CD4-positive, alpha-beta T cell treated with Interferon gamma for 1 hour (primary cell): ENCODE measurements at regions not wholly inside any gene's neighbourhood (a gene's known extent, or its start where the extent isn't known, plus 50 kb on each side); places are given as distances from the start of the nearest gene placed in this dataset.

ENCODE experiments used
- DNase-seq: peaks from one replicate; pipeline ENCODE4 v3.0.0-alpha.2; 2020

DNA sequence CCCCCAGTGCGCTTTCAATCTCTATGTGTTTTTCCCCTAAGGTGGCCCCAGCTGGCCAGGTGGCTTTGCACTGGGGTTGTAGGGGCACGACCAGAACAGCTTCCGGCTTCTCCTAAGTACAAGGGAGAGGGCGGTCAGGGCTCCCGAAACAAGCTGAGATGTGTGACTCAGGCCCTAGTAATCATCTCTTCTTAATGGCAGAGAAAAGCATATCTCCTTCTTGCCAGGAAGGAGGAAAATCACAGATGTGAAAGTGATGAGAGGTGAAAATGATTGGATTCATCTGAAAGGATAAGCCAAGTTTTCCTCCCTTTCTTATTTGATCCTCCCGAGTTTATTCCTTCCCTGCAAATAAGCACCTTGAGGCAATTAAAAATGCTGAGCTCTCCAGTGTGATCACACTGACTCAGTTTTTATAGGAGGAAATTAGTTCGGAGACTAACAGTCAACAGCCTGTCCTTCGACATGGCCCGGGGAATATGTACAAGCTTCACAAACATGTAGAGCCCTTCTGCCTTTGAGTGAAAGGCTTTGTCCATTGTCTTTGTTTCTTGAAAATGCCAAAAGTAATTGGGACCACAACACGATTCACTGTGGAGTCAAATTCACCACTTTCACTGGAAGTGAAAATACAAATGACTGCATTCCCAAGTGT is 514.8 kb downstream of the PSAT1 start:
- DNase-seq, result no peak

DNA sequence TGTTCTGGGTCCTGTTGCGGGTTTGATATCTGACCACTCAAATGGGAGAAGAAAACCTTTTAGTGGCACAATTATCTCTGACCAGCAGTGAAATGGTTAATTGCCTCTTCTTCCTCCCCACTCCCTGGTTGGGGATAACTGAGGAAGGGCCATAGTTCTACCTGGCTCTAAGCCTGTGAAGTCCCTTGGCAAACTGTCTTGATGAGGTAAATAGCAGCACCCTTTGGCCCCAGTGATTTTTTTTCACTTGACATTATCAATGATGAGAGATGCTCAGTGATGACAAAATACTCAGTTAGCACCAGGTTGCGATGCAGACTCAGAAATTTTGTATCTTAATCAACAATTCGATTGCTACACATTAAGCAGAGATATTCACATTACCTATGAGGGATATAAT is 515.7 kb downstream of the PSAT1 start:
- no peak for DNase-seq

GRCh38 chr9:78813602-78814180 is 516.8 kb downstream of the PSAT1 start:
- no peak for DNase-seq

- DNase-seq, result no peak
Observed at GRCh38 chr9:78821126-78821822, 524.3 kb downstream of the PSAT1 start.

DNA sequence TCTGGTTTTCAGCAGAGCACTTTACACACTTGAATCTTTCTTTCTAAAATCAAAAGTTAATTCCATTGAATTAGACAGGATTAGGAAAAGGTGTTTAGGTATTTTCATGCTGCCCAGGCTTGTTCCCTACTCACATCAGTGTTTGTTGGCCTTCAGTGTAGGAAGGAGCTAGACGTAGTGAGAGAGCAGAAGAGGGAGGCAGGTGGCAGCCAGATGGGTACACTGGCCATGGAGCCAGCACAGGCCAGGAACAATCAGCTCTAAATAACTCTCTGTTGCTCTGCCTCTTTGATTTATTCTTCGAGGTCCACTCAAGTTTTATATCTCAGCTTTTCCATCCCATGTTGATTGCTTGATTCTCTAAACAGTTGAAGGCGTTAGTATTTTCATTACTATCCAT is 529.6 kb downstream of the PSAT1 start:
- no peak for DNase-seq

DNA sequence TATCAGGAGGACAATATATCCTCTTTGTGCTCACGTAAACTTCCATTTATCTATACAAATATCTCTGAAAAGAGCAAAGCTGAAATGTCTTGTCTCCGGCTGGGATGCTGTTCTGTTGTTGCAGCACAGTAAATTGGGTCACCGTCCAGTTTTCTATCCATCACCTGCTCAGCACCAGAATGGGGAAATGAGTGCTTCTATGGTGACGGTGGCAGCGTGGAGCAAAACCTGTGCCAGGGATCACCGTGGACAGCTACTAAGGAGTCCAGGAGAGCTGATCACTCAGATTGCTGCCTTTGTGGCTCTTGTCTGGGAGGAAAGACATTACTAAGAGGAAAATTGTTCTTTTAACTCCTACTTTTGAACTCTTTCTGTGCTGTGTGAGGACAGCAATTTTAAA is 531.6 kb downstream of the PSAT1 start:
- DNase-seq, result no peak

DNA sequence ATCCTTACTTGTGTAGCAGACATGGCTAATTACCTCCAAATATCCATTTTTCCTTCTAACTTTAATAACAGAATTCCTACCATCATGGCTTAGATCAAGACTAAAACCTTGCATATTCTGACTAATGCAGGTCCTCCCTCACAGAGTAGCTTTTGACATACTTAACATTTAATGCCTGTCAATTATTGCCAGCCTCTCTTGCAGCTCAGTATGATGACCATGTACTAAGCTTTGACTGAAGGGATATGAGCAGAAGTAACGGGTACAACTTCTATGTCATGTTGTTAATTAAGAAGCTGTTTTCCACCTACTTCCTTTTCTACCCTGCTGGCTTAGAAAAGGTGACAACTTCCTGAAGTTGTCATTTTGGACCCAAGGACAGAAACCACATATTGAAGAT is 533.4 kb downstream of the PSAT1 start:
- no peak for DNase-seq

DNA sequence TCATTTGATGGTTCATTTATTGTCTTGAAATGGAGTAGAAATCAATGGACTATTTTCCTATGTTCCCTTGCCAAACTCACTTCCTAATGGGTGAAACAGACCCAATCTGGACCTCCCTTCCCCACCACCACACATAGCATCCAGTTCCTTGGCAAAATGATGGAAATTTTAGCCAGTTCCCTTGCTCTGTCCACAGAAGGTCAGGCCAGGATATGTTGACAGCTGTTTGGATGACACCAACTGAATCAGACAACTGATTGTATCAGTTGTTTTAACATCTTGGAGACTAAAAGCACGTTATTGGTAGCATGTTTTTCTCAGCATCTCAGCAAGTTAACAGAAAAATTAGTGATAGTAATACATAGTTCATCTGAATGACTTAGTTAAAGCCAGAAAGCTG is 534.8 kb downstream of the PSAT1 start:
- DNase-seq, result no peak

- DNase-seq, result no peak
Observed at GRCh38 chr9:78835928-78836450, 539.1 kb downstream of the PSAT1 start.

GRCh38 chr9:78839252-78839651 is 542.3 kb downstream of the PSAT1 start:
- no peak for DNase-seq

- no peak for DNase-seq
Observed at GRCh38 chr9:78848061-78848460, 551.1 kb downstream of the PSAT1 start.

DNA sequence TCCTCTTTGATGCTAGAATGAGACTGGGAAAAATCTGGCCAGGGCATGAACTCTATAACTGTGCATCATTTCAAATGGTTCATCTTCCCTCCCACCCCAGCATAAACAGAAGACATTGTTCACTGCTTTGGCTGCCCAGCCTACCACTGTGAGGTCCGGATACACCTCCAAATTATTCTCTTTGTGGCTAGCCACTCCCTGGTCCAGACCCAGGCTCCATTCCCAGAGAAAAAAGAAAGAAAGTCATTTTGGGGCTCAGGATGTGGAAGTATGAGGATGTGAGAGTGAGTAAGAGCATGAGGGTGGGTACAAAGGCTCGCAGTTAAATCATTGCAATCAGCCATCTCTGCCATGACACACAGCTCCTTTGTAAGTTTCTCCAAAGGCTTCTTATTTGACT is 559.2 kb downstream of the PSAT1 start:
- DNase-seq, result no peak

- no peak for DNase-seq
Observed at GRCh38 chr9:78856781-78857180, 559.9 kb downstream of the PSAT1 start.

- DNase-seq, result no peak
Observed at GRCh38 chr9:78857373-78858225, 560.7 kb downstream of the PSAT1 start.

GRCh38 chr9:78858266-78858665 is 561.3 kb downstream of the PSAT1 start:
- no peak for DNase-seq

GRCh38 chr9:78860801-78861475 is 564.0 kb downstream of the PSAT1 start:
- DNase-seq, result no peak

DNA sequence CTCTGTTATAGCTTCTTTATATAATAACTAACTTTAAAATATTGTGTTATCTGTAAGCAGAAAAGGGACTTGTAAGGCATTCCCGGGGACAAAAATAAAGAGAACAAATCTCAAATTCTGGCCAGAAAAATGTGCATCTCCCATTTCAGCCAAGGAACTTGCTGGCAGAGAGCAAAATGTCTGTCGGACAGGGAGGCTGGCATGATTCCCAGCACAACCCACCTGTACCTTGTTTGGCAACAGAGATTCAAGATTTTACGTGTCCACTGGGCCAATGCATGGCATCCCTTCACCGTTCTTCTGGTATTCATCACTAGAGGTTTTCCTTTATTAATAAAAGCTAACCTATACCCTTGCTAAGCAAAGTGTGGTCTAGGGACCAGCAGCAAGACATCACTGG is 566.6 kb downstream of the PSAT1 start:
- DNase-seq, result no peak

GRCh38 chr9:78865737-78866136 is 568.8 kb downstream of the PSAT1 start:
- no peak for DNase-seq

GRCh38 chr9:78866207-78867132 is 569.5 kb downstream of the PSAT1 start:
- no peak for DNase-seq

GRCh38 chr9:78871086-78871451 is 574.1 kb downstream of the PSAT1 start:
- no peak for DNase-seq

DNA sequence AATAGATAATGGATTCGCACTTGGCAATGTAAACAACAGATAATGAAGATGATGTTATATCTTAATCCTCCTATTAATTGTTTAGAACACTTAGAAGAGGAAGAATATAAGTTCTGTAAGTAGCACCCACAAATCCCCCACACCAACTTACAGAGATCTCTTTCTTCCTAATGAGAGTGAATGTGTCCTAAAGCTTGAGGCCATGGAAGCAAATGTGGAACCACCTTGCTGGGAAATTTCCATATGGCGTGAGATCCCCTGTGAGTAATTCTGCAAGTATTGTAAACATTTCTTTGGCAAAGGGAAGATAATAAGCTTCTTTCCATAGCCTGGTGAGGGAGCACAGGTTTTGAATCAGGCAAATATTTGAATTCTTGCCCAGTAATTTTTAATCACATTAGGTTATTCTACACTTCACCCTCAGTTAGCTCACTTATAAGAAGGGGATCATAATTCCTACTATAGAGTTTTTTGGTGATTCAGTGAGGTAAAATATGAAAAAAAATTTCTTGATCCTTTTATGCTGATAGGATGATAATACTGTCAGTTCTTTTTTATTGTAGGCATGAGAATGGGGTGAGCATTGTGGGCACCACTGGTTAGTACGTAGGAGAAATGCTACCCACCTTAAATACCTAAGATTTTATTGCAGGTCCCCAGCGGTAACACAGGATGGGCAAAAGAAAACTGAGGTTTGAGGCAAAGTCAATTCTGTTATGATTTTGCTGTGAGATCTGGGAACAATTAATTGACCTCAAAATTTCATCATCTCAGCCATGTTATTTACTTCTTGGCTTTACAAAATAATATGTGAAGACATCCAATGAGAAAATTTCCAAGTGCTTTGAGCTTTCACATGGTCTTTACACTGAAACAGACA is 574.8 kb downstream of the PSAT1 start:
- no peak for DNase-seq
